RWPE1 (cell line): ENCODE measurements at regions not wholly inside any gene's neighbourhood (a gene's known extent, or its start where the extent isn't known, plus 50 kb on each side); places are given as distances from the start of the nearest gene placed in this dataset.

Experiments
- CTCF ChIA-PET: fragments of 350-600 bp; sonication (Branson Sonifier 250); formaldehyde crosslinking; extraction: SDS; loops from one replicate; lab custom pipeline; 2021; lab: Yijun Ruan, JAX
- POLR2A ChIA-PET: fragments of 400-600 bp; formaldehyde crosslinking; extraction: SDS; loops from one replicate; lab custom pipeline; 2020; ENCODE audit warnings: antibody characterized with exemption; ENCODE audit not compliant: low non-redundant PET; lab: Yijun Ruan, JAX
- DNase-seq: peaks from one replicate; pipeline ENCODE4 v3.0.0; 2012; ENCODE audit warnings: low spot score
- H3K27ac ChIP-seq: fragments of 450-650 bp; 2 replicates; pipeline ENCODE4 v1.5.1; 2017
- CTCF ChIP-seq: fragments of 450-650 bp; conservative IDR thresholded peaks from 2 replicates; pipeline ENCODE4 v1.5.1; 2017; ENCODE audit warnings: low read depth, mild to moderate bottlenecking

- DNase-seq, result peak; percentile 4
- POLR2A ChIA-PET, result no interaction called here
- H3K27ac ChIP-seq, result peak overlapping the region; percentile 63
- no peak for TF ChIP-seq CTCF
- CTCF ChIA-PET, result no interaction called here
Measured at GRCh38 chr7:115585015-115585718, 445.4 kb downstream of the TFEC start.

DNA sequence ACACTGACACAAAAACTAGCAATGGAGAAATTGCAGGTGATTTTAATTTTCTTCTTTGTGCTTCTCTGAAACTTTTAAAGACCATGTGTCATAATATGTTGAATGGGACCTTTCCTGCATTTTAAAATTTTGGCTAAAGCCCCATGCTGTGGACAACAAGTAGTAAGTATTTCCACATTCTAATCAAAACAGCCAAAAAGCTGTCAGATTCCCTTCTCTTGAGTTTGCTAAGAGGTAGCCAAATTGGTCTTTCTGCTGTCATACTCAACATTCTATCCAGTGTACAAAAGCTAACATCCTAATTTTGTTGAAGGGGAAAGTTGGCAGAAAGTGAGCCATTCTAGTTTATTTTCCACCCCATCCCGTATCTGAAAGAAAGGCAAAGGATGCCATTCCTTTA lies 447.6 kb downstream of the TFEC start:
- ChIA-PET CTCF (no interaction called here), POLR2A (no interaction called here)
- DNase-seq, result no peak
- no peak for TF ChIP-seq CTCF
- H3K27ac ChIP-seq, result no peak overlapping the region

DNA sequence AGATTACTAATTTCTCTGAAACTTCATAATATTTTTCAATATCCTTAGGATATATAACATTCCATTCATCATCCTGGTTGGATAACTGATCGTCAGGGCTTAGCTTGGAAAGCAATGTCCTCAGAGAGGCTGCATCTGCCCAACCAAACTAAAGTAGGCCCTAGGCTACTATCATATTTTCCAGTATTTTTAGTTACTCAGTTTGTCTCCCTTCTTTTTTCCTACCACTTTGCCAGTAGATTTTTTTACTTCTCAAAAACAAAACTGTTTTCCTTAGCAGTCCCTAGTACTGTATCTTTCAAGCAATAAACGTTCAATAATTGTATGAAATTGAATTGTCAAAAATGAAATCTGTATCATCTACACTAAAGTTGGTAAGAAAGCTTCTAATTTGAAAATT lies 452.0 kb downstream of the TFEC start:
- no peak for DNase-seq
- no peak overlapping the region for H3K27ac ChIP-seq
- CTCF ChIA-PET, result no interaction called here
- POLR2A ChIA-PET, result no interaction called here
- no peak for TF ChIP-seq CTCF

- DNase-seq, result no peak
- CTCF ChIA-PET, result interaction anchor here (0.5 to 0.8 kb wide), 2 partner anchors 39 to 1772 kb away, joined by 3 to 4 read pairs; no protein-coding TSS in a partner anchor
- H3K27ac ChIP-seq, result no peak overlapping the region
- POLR2A ChIA-PET, result no interaction called here
- no peak for TF ChIP-seq CTCF
Measured at GRCh38 chr7:115574681-115575291, 455.8 kb downstream of the TFEC start.

- H3K27ac ChIP-seq, result no peak overlapping the region
- ChIA-PET CTCF (interaction anchor here (0.7 kb wide), 2 partner anchors 9 to 50 kb away, joined by 3 to 4 read pairs; no protein-coding TSS in a partner anchor), POLR2A (no interaction called here)
- DNase-seq, result no peak
- no peak for TF ChIP-seq CTCF
Measured at GRCh38 chr7:115572111-115572510, 458.5 kb downstream of the TFEC start.

DNA sequence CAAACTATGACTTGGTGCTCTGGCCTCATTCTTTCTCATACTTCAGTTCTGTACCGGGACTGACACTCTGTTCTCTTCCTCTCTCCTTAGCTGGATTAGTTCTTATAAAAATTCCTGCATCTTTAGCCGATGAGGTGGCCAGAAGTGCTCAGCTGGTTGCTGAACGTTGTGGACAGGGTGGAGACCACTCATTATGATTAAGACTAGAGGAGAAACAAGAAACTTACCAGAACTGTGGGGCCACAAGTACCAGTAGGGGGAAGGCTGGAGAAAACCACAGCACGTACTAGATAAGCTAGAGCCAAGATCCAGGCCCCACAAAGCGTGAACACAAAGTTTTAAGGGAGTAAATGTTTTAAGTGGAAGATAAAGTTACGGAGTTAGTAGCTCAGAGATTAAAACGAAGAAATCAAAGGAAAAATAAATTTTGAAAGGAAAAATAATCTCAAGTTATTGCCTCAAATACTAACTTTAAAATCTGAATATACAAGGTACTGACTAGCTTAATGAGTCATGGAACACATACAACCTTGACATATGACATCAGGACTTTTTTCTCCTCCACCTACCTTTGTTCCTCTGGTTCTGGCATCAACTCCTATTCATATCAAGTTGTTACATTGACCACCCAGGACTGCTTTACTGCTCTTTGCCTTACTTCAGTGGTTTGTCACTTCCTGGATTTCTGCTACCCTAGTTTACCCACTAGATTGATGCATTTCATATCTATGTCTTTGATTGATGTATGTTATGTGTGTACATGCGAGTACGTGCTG lies 469.0 kb downstream of the TFEC start:
- no peak for DNase-seq
- H3K27ac ChIP-seq, result no peak overlapping the region
- ChIA-PET CTCF (no interaction called here), POLR2A (no interaction called here)
- TF ChIP-seq CTCF, result no peak
